GM12878 (cell line): ENCODE measurements at regions not wholly inside any gene's neighbourhood (a gene's known extent, or its start where the extent isn't known, plus 50 kb on each side); places are given as distances from the start of the nearest gene placed in this dataset.

ENCODE experiments used
- ATAC-seq: fragments of 200-7000 bp; cut with Tn5 transposase; 3 replicates; pipeline ENCODE4 v1.9.1; 2020; ENCODE audit warnings: mild to moderate bottlenecking, moderate library complexity
- BruUV-seq: library from RNA; stranded (reverse); fragments of 400-500 nt; replicated peaks from 2 replicates; lab custom pipeline; 2021; lab: Mats Ljungman, UMichigan
- CTCF ChIA-PET: fragments of 300-600 bp; sonication (Branson Sonifier 250); formaldehyde crosslinking; extraction: SDS; loops from one replicate; lab custom pipeline; 2021; ENCODE audit warnings: inconsistent platforms; lab: Yijun Ruan, JAX
- POLR2A ChIA-PET: fragments of 350-600 bp; formaldehyde crosslinking; extraction: SDS; loops from one replicate; lab custom pipeline; 2021; ENCODE audit warnings: inconsistent platforms; lab: Charles Lee
- RAD21 ChIA-PET: fragments of 300-600 bp; sonication (Branson Sonifier 250); formaldehyde crosslinking; loops from one replicate; lab custom pipeline; 2023; ENCODE audit warnings: antibody characterized with exemption; ENCODE audit not compliant: unreplicated experiment; lab: Charles Lee
- SMC1A ChIA-PET: fragments of 300-600 bp; sonication (Branson Sonifier 250); formaldehyde crosslinking; loops from one replicate; lab custom pipeline; 2023; ENCODE audit not compliant: unreplicated experiment, uncharacterized antibody; lab: Charles Lee
- DNase-seq: peaks from one replicate; pipeline ENCODE4 v3.0.0-alpha.2; 2011; ENCODE audit warnings: low read depth, low spot score
- FAIRE-seq: peaks from 3 replicates; lab custom pipeline; 2011; peaks lifted over from hg19 to GRCh38; lab: Jason Lieb, UNC
- H2AFZ ChIP-seq: 2 replicates; pipeline ENCODE4 v1.6.0; 2011; ENCODE audit warnings: low read depth, low read length, control low read depth; ENCODE audit not compliant: control insufficient read depth
- H3K27ac ChIP-seq: 2 replicates; pipeline ENCODE4 v1.5.1; 2011; ENCODE audit warnings: control low read depth; ENCODE audit not compliant: control insufficient read depth, insufficient read depth
- H3K27me3 ChIP-seq, 2 experiments: replicated peaks in 1 of 2; 2 replicates each; pipeline versions ENCODE4 v1.6.0 to v1.6.1; 2011; ENCODE audit warnings: low read length in 1 of 2; ENCODE audit not compliant: control insufficient read depth in 2 of 2, insufficient read depth in 2 of 2
- H3K36me3 ChIP-seq, 2 experiments: 2 replicates each; pipeline ENCODE4 v1.5.1; 2011; ENCODE audit warnings: low read length in 1 of 2; ENCODE audit not compliant: control insufficient read depth in 2 of 2, insufficient read depth in 2 of 2
- H3K4me1 ChIP-seq: 2 replicates; pipeline ENCODE4 v1.6.1; 2011; ENCODE audit warnings: mild to moderate bottlenecking, low read length, moderate library complexity, mixed read lengths; ENCODE audit not compliant: control insufficient read depth, insufficient read depth
- H3K4me2 ChIP-seq: 2 replicates; pipeline ENCODE4 v1.6.0; 2011; ENCODE audit warnings: control low read depth; ENCODE audit not compliant: control insufficient read depth, insufficient read depth
- H3K4me3 ChIP-seq: fragments of 200-600 bp; sonication (generic); 2 replicates; pipeline ENCODE4 v1.5.1; 2016
- H3K79me2 ChIP-seq: 2 replicates; pipeline ENCODE4 v1.6.0; 2011; ENCODE audit warnings: low read length; ENCODE audit not compliant: control insufficient read depth, insufficient read depth
- H3K9ac ChIP-seq: 2 replicates; pipeline ENCODE4 v1.8.0; 2011; ENCODE audit warnings: low read length, control low read depth, mixed read lengths; ENCODE audit not compliant: control insufficient read depth, insufficient read depth
- H3K9me3 ChIP-seq: replicated peaks from 3 replicates; pipeline ENCODE4 v1.5.1; 2011; ENCODE audit warnings: mild to moderate bottlenecking, low read length; ENCODE audit not compliant: control insufficient read depth, insufficient read depth
- H4K20me1 ChIP-seq: 2 replicates; pipeline ENCODE4 v1.6.0; 2011; ENCODE audit not compliant: control insufficient read depth, insufficient read depth
- ATF7 ChIP-seq: fragments of 450-650 bp; IDR thresholded peaks from 2 replicates; pipeline ENCODE4 v1.6.1; 2016; ENCODE audit warnings: low read depth, mild to moderate bottlenecking
- BHLHE40 ChIP-seq, 2 experiments: fragments of 450-650 bp in 1 of 2; IDR thresholded peaks; 2 replicates each; pipeline ENCODE4 v1.6.1; 2011 to 2017; ENCODE audit warnings: low read depth in 2 of 2, borderline replicate concordance in 1 of 2, improper control_type of control experiment in 1 of 2, low read length in 1 of 2, mild to moderate bottlenecking in 1 of 2
- CREB1 ChIP-seq: IDR thresholded peaks from 2 replicates; pipeline ENCODE4 v1.6.1; 2012; ENCODE audit warnings: low read depth, mild to moderate bottlenecking, inconsistent platforms
- EGR1 ChIP-seq, 2 experiments: IDR thresholded peaks; 1 replicate in 1 of 2; 2 replicates in 1 of 2; pipeline ENCODE4 v1.6.1; 2011 to 2012; ENCODE audit warnings: low read depth in 2 of 2, low read length in 2 of 2, borderline replicate concordance in 1 of 2, mild to moderate bottlenecking in 1 of 2, moderate library complexity in 1 of 2
- HDAC6 ChIP-seq: fragments of 200-600 bp; sonication (generic); IDR thresholded peaks from one replicate; pipeline ENCODE4 v1.8.0; 2017; ENCODE audit warnings: antibody characterized with exemption; ENCODE audit not compliant: unreplicated experiment
- LARP7 ChIP-seq: fragments of 450-650 bp; IDR thresholded peaks from 2 replicates; pipeline ENCODE4 v1.6.1; 2017; ENCODE audit warnings: mild to moderate bottlenecking
- NFYA ChIP-seq: IDR thresholded peaks from 2 replicates; pipeline ENCODE4 v1.6.1; 2011; ENCODE audit warnings: low read depth, mild to moderate bottlenecking, low read length, improper control_type of control experiment, borderline replicate concordance
- NKRF ChIP-seq: fragments of 450-650 bp; conservative IDR thresholded peaks from 2 replicates; pipeline ENCODE4 v1.6.1; 2017; ENCODE audit warnings: mild to moderate bottlenecking, moderate library complexity
- NR2F1 ChIP-seq: fragments of 450-650 bp; conservative IDR thresholded peaks from 2 replicates; pipeline ENCODE4 v1.6.1; 2017; ENCODE audit warnings: mild to moderate bottlenecking
- PML ChIP-seq: IDR thresholded peaks from 2 replicates; pipeline ENCODE4 v1.6.1; 2012; ENCODE audit warnings: low read length, inconsistent platforms
- STAT1 ChIP-seq: fragments of 450-650 bp; conservative IDR thresholded peaks from 2 replicates; pipeline ENCODE4 v1.6.1; 2014; ENCODE audit warnings: antibody characterized with exemption, mild to moderate bottlenecking
- WRNIP1 ChIP-seq: IDR thresholded peaks from 2 replicates; pipeline ENCODE4 v1.6.1; 2011; ENCODE audit warnings: low read depth, low read length, improper control_type of control experiment, borderline replicate concordance
- ZNF217 ChIP-seq: fragments of 450-650 bp; IDR thresholded peaks from 2 replicates; pipeline ENCODE4 v1.6.1; 2017; ENCODE audit warnings: antibody characterized with exemption, mild to moderate bottlenecking
- WGBS: methylation state at CpG from one replicate; pipeline ENCODE4 v1.1.6; 2016; ENCODE audit warnings: low lambda C conversion rate; ENCODE audit not compliant: insufficient replicate concordance, insufficient coverage; ENCODE audit errors: missing lambda C conversion rate; 5-methylcytosine and 5-hydroxymethylcytosine counted together
- in situ Hi-C: fragments of 300-500 bp; cut with MboI; formaldehyde crosslinking; loops from 9 replicates; pipeline ENCODE4 v1.14.3; 2018; ENCODE audit warnings: mixed read lengths
- intact Hi-C: fragments of 100-400 bp; cut with micrococcal nuclease; formaldehyde crosslinking; loops from one replicate; pipeline ENCODE4 v1.14.2; 2022; ENCODE audit not compliant: unreplicated experiment
- TF ChIP-seq, protein P1 (sequence below): fragments of 450-650 bp; IDR thresholded peaks from 2 replicates; pipeline ENCODE4 v1.6.1; 2016; ENCODE audit warnings: mild to moderate bottlenecking
- TF ChIP-seq, protein P2 (sequence below): IDR thresholded peaks from 2 replicates; pipeline ENCODE4 v1.6.1; 2012; ENCODE audit warnings: low read length, inconsistent platforms

- POLR2A ChIA-PET: no interaction called here
- H3K27ac ChIP-seq: no peak overlapping the region
Measured at GRCh38 chr13:94896719-94897317, 184.5 kb upstream of the SOX21 start.

DNA sequence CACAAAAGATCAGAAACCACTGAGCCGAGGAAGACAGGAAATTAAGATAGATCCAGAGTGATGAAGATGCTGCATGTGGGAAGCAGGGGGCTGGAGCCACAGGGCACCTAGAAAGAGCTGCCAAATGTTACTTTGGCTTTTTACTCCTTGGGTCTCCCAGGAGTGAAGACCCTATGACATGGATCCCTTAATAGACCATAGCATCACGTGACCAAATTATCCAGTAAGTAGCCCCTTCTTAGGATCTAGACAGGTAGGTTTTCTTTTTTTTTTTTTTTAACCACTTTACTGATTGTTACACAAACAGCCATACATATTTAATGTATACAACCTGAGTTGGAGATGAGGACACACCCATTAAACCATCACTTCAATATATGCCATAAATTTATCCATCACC, 183.9 kb upstream of the SOX21 start:
- H4K20me1 ChIP-seq: no peaks in the 10 kb centered on the region
- intact Hi-C loops: no loop called here
- H3K9me3 ChIP-seq: no peaks in the 10 kb centered on the region
- DNase-seq: no peak
- no peaks in the 10 kb centered on the region for H3K36me3 ChIP-seq
- no peak overlapping the region for H3K4me2 ChIP-seq
- CTCF ChIA-PET: no interaction called here
- SMC1A ChIA-PET: no interaction called here
- POLR2A ChIA-PET: interaction anchor here (0.7 kb wide), 1 partner anchor 54 kb away, joined by 5 read pairs; no protein-coding TSS in a partner anchor
- in situ Hi-C loops: no loop called here
- H3K4me1 ChIP-seq: no peaks in the 10 kb centered on the region
- H2AFZ ChIP-seq: no peak overlapping the region
- no peak overlapping the region for H3K27ac ChIP-seq
- RAD21 ChIA-PET: no interaction called here
- BruUV-seq: no TSS peak
- no peak overlapping the region for H3K9ac ChIP-seq
- ATAC-seq: no peak
- 3% methylated on average over 2 of the region's 2 CpGs for WGBS
- no peaks in the 10 kb centered on the region for H3K27me3 ChIP-seq
- FAIRE-seq: no peak
- H3K4me3 ChIP-seq: no peak overlapping the region
- no peaks in the 10 kb centered on the region for H3K79me2 ChIP-seq
- TF ChIP-seq ZNF217 (no peak), STAT1 (no peak), HDAC6 (no peak), ATF7 (no peak), NR2F1 (no peak), NKRF (no peak), CREB1 (no peak), EGR1 (IDR thresholded peaks at IDR 0.05; ENCODE audit: borderline replicate concordance in 1 of 2, low read depth in 2 of 2, low read length in 2 of 2) (no peak), WRNIP1 (no peak)
- TF ChIP-seq, protein P1, sequence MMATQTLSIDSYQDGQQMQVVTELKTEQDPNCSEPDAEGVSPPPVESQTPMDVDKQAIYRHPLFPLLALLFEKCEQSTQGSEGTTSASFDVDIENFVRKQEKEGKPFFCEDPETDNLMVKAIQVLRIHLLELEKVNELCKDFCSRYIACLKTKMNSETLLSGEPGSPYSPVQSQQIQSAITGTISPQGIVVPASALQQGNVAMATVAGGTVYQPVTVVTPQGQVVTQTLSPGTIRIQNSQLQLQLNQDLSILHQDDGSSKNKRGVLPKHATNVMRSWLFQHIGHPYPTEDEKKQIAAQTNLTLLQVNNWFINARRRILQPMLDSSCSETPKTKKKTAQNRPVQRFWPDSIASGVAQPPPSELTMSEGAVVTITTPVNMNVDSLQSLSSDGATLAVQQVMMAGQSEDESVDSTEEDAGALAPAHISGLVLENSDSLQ: no peak
- TF ChIP-seq, protein P2, sequence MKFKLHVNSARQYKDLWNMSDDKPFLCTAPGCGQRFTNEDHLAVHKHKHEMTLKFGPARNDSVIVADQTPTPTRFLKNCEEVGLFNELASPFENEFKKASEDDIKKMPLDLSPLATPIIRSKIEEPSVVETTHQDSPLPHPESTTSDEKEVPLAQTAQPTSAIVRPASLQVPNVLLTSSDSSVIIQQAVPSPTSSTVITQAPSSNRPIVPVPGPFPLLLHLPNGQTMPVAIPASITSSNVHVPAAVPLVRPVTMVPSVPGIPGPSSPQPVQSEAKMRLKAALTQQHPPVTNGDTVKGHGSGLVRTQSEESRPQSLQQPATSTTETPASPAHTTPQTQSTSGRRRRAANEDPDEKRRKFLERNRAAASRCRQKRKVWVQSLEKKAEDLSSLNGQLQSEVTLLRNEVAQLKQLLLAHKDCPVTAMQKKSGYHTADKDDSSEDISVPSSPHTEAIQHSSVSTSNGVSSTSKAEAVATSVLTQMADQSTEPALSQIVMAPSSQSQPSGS: no peak

More at GRCh38 chr13:94896719-94897317, 184.5 kb upstream of the SOX21 start:
- Histone ChIP-seq H3K4me1 (no peaks in the 10 kb centered on the region), H3K36me3 (no peaks in the 10 kb centered on the region), H3K79me2 (no peaks in the 10 kb centered on the region), H3K9me3 (no peaks in the 10 kb centered on the region), H3K4me3 (no peak overlapping the region), H3K9ac (no peak overlapping the region), H3K4me2 (no peak overlapping the region), H2AFZ (no peak overlapping the region), H4K20me1 (no peaks in the 10 kb centered on the region), H3K27me3 (no peaks in the 10 kb centered on the region)
- ATAC-seq: no peak
- DNase-seq: no peak
- CTCF ChIA-PET: no interaction called here
- intact Hi-C loops: no loop called here
- TF ChIP-seq PML (no peak), NFYA (no peak), BHLHE40 (IDR thresholded peaks at IDR 0.05; ENCODE audit: borderline replicate concordance in 1 of 2, low read depth in 2 of 2, low read length in 1 of 2) (no peak), LARP7 (no peak)
- WGBS: 24% methylated on average over 5 of the region's 5 CpGs
- SMC1A ChIA-PET: no interaction called here
- no TSS peak for BruUV-seq
- RAD21 ChIA-PET: no interaction called here
- no peak for FAIRE-seq
- in situ Hi-C loops: no loop called here
